HG03095 (cell line): ENCODE measurements at regions not wholly inside any gene's neighbourhood (a gene's known extent, or its start where the extent isn't known, plus 50 kb on each side); places are given as distances from the start of the nearest gene placed in this dataset.
"Not testable (repeated sequence)": the region's sequence is repeated elsewhere in the genome, so short reads cannot be mapped to it uniquely, and the experiment has no call there.

Experiments used
- ATAC-seq: cut with Tn5 transposase; IDR thresholded peaks from one replicate; pipeline ENCODE4 v1.9.1; 2021; ENCODE audit warnings: moderate library complexity; ENCODE audit not compliant: unreplicated experiment

GRCh38 chr4:30869387-30869786 is 149.2 kb downstream of the PCDH7 start:
- ATAC-seq: not testable (repeated sequence)

- no peak for ATAC-seq
These were observed 150.3 kb downstream of the PCDH7 start for GRCh38 chr4:30870513-30870912.

GRCh38 chr4:30875658-30876269 is 155.6 kb downstream of the PCDH7 start:
- ATAC-seq: no peak

GRCh38 chr4:30879855-30880598 is 159.9 kb downstream of the PCDH7 start:
- no peak for ATAC-seq

DNA sequence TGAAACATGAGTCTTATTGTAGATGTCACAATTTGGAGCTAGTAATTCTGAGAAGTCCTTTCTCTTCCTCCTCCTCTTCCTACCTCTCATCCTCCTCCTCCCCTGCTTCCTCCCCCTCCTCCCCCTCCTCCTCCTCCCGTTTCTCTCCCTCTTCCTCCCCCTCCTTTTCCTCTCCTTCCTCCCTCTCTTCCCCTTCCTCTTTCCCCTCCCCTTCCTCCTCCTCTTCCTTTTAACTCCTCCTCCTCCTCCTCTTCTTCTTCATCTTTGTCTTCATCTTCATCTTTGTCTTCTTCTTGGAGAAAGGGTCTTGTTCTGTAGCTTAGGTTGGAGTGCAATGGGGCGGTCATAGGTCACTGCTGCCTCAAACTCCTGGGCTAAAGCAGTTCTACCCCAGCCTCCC is 161.8 kb downstream of the PCDH7 start:
- no peak for ATAC-seq

DNA sequence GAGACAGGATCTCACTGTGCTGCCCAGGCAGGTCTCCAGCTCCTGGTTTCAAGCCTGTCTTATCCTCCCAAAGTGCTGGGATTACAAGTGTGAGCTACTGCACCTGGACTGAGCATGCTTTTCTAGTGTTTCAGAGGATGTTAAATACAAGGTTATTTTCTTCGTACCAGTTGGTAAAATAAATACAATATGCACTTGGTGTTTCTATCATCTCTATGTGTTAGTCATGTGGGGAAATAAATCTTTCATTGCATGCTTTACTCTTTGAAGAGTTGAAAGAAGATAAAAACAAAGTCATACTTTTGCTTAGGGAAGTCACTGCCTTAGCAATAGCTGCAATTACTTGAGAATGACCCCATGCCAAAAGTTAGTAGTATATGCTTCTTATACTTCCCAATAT is 162.3 kb downstream of the PCDH7 start:
- no peak for ATAC-seq

DNA sequence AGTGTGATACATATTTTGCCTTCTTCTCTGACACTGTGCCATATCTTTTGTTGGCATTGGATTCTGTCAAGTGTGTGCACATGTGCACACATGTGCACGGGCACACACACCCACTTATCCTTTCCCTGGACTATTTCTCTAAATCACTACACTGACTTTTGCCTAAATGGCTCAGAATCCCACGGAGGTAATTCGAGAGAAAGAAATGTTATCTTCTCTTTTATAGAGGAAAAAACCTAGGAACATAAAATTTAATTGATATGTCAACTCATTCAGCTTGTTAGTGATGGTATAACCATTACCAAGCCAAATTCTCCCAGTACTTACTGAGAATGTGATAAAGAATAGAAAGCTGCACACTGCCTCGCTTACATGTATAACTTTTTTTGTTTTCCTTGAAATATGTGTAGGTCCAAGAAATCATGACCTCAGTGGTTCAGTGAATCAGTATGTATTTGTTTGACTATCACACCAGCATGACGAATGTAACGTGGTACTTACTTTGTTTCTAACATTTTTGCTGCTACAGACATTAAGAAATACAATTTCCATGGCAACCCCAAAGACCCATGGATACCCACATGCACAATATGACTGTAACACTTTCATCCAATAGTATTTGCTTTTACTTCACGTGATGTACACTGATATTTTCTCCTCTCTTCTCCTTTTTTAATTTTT is 163.0 kb downstream of the PCDH7 start:
- no peak for ATAC-seq

GRCh38 chr4:30901461-30902451 is 181.6 kb downstream of the PCDH7 start:
- ATAC-seq: no peak

DNA sequence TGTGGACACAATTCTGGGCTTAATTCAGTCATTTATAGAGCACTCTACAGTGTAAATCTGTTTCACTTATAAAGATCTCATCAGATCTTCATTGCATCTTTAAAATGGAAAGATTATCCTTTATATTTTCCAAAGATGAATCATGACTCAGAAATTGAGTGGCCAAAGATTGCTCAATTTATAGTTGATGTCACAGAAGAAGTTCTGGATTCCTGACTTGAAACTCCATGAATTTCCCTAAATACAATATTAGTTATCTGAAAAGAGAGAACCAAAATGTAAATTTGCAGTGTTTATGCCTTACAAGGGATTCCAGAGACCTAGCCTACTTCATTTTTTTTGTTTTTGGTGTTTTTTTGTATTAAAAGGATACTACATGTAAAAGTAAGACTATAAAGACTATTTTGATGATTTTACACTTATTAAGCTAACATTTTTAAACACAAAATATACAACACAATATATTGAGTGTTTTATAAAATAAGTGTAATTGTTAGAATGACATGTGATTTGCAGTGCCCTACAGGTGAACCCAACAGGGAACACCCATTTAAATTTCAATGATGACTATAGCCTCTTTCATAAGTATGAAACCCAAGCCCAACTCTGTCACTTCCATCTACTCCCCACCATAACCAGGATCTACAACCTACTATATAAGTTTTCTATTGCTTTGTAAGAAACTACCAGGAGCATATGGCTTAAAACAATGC is 183.5 kb downstream of the PCDH7 start:
- ATAC-seq: no peak

DNA sequence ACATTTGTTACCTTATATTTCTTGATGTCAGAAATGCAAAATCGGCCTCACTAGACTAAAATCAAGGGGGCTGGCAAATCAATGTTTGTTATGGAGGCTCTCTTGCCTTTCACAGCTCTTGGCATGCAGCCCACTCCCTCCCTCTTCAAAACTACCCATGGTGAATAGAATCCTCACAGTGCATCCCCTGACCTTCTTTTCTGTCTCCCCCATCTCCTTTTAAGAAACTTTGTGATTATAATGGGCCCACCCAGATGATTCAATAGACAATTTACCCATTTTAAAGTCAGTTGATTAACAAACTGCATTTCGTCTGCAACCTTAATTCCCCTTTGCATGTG is 184.0 kb downstream of the PCDH7 start:
- ATAC-seq: no peak

GRCh38 chr4:30904588-30904987 is 184.4 kb downstream of the PCDH7 start:
- ATAC-seq: no peak

DNA sequence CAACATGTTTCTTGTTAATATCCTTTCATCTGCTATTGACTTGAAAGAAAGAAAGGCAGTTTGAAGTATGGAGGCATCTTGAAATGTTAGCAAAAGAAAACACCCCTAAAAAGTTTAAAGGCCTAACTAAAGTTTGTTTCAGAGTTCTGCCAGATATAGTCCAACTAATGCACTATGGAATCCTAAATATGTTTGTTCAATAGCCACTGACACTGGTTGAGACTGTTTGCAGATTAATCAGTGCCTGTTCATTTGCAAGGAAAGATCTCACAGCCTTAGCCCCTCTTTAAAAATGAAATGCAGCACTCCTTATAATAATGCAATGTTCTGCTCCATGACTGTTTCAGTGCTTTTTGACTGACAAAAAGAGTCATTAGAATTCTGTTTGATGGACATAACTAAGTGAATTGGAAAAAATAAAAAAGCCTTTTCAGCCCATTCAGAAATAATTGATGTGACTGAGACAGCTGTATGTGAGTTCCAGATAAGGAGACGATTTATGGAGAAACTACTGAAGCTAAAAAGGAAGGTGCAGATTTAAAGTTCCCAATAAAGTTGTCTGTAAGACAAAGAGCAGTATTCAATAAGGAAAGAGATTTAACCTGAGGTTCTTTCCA is 192.0 kb downstream of the PCDH7 start:
- ATAC-seq: no peak

DNA sequence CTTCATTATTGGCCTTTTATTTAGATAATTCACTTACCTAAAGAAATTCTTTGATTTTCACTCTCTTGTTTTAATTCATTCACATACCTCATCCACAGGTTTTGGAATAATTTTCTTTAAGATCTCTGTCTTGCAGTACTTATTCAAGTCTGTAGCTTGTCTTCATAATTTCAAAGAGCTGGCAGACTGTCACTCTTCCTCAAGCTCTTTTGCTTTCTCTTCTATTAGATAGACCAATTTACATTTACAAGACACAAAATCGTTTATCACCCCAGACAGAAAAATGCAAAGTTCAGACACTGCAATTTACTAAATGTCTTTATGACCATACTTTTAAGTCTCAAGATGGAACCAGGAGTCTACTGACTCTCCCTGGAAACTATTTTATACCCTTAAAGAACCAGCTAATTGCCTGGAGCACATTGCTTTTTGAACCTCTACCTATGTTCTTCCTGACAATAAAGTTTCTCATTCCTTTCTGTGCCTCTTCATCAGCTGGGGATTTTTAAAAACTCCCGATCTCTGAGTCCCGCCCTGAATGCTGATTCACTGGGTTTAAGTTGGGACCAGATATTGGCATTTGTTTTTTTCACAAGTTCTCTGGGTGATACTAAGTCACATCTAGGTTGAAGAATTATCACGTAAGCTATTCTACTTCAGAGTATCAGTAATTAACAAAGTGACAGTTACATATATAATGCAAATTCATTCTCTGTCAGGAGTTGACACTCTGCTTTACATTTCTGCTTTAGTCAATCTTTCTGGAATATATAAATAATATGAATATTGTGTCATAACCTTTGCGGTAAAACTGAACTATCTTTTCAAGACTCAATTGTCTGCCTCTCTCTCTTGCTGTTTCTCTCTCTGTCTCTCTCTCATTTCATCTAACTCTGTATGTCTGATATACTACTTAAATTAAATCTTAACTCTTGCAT is 196.4 kb downstream of the PCDH7 start:
- no peak for ATAC-seq

GRCh38 chr4:30917946-30918345 is 197.8 kb downstream of the PCDH7 start:
- ATAC-seq: no peak

DNA sequence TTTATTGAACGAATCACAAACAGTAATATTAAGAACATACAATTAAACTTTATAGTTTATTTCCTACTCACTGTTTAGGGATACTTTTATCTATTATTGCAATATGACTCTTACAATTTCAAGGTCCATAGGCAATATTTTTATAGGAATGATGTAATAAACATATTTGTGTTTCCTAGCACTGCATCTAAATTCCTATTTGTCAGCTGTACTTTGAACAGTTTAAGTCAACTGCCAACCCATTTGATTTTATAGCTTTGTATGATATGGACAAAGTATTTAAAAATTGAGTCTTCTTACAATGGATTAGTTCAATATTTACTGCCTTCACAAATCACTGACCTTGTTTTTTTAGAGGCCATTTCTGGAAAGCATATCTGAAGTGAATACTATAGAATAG is 199.3 kb downstream of the PCDH7 start:
- no peak for ATAC-seq

DNA sequence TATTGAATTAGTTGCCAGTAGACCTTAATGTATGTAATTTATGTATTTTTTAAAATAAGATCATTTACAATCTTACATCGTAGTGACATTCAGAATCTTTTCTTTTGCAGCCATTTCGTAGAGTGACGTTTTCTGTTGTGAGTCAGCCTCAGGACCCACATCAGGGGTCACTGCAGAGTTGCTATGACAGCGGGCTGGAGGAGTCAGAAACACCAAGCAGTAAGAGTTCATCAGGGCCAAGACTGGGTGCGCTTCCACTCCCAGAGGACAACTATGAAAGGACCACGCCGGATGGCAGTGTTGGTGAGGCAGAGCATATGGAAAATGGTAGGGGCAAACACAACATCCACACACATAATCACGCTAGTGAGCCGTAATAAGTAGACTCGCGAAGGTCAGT is 199.9 kb downstream of the PCDH7 start:
- ATAC-seq: no peak

DNA sequence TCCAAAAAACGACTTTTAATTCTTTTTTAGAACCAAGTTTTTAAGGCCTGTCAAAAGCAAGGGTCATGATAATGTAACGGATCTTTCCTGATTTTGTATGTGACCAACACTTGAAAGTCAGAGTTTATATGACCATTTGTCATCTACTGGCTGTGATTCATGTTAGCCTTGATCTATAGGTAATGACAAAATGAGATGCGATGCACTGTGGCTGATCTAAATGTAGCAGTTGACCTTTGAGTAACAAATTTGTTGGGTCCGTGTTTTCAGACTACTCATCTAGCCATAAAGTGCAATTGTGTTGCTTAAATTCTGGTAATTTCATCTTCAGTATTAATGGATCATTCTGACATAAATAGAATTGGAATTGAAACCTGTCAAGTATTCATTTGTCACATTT is 202.5 kb downstream of the PCDH7 start:
- no peak for ATAC-seq

DNA sequence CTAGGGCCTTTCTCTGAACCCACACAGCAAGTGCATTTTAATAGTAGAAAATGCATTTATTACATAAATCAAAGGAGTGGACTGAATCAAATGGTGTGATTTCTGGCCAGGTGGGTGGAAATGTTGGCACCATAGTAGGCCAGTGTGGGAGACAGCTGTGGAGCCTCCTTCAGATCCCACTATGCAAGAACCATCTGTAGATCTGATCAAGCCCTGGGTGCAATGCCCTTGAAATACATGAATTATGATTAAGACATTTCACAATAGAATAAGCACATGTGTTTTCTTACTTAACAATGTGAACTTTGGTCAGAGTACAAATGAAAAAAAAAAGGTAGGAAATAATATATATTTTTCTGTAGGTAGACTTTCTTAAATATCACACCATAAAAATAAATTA is 204.3 kb downstream of the PCDH7 start:
- ATAC-seq: no peak

DNA sequence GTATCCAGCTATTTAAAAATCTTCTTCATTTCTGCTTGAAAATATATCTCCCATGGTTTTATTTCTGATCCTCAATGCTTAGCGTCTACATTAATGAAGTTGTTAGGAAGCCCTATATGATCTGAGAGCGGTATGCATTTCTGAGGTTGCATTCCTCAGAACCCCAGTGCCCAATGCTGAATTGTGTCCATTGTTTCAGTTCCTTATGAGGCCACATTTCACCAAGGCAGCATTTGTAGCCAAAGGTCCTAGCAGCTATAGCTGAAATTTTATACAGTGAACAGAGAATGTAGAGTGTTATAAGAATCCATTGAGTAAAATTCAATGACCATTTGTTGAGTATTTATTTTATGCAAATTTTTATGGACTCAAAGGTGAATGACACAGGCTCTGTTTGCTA is 209.5 kb downstream of the PCDH7 start:
- no peak for ATAC-seq
